CD4-positive, alpha-beta memory T cell (primary cell): ENCODE measurements at regions not wholly inside any gene's neighbourhood (a gene's known extent, or its start where the extent isn't known, plus 50 kb on each side); places are given as distances from the start of the nearest gene placed in this dataset.

Experiments
- CTCF ChIA-PET: fragments of 350-600 bp; sonication (Branson Sonifier 250); formaldehyde crosslinking; loops from one replicate; lab custom pipeline; 2021; ENCODE audit warnings: inconsistent platforms; ENCODE audit not compliant: partially characterized antibody; lab: Charles Lee
- POLR2A ChIA-PET: fragments of 350-600 bp; sonication (Branson Sonifier 250); formaldehyde crosslinking; loops from one replicate; lab custom pipeline; 2021; ENCODE audit not compliant: partially characterized antibody; lab: Charles Lee
- DNase-seq, 5 donors: peaks; one replicate each; pipeline versions ENCODE4 v3.0.0 to v3.0.0-alpha.2; 2020 to 2022; ENCODE audit warnings: mixed read lengths in 1 of 5
- H3K27ac ChIP-seq: one replicate; pipeline ENCODE4 v1.7.0; 2013; ENCODE audit warnings: low read depth, low read length
- H3K27me3 ChIP-seq: 2 replicates; pipeline ENCODE4 v1.7.0; 2013; ENCODE audit warnings: mild to moderate bottlenecking, low read length, moderate library complexity; ENCODE audit not compliant: insufficient read depth
- H3K36me3 ChIP-seq: 2 replicates; pipeline ENCODE4 v1.7.0; 2013; ENCODE audit warnings: mild to moderate bottlenecking, low read length, moderate library complexity; ENCODE audit not compliant: insufficient read depth
- H3K4me1 ChIP-seq: 2 replicates; pipeline ENCODE4 v1.7.0; 2013; ENCODE audit warnings: mild to moderate bottlenecking, low read length, moderate library complexity; ENCODE audit not compliant: insufficient read depth
- H3K4me3 ChIP-seq, 2 donors: one replicate each; pipeline ENCODE4 v1.7.0; 2013; ENCODE audit warnings: low read length in 2 of 2, mild to moderate bottlenecking in 1 of 2
- H3K9me3 ChIP-seq, 2 donors: one replicate each; pipeline ENCODE4 v1.7.0; 2013; ENCODE audit warnings: low read length in 2 of 2, control low read depth in 1 of 2; ENCODE audit not compliant: control insufficient read depth in 1 of 2
- H3K27ac Mint-ChIP-seq, 7 donors: one replicate each; pipeline ENCODE4 v1.8.0; 2020 to 2021; ENCODE audit warnings: mixed read lengths in 7 of 7, mild to moderate bottlenecking in 6 of 7, inconsistent platforms in 3 of 7, moderate library complexity in 3 of 7
- H3K27me3 Mint-ChIP-seq, 2 donors: one replicate each; pipeline ENCODE4 v1.8.0; 2020 to 2021; ENCODE audit warnings: mixed read lengths in 2 of 2
- H3K36me3 Mint-ChIP-seq, 2 donors: one replicate each; pipeline ENCODE4 v1.8.0; 2020 to 2021; ENCODE audit warnings: mixed read lengths in 2 of 2, inconsistent platforms in 1 of 2, mild to moderate bottlenecking in 1 of 2
- H3K4me1 Mint-ChIP-seq, 4 donors: one replicate each; pipeline ENCODE4 v1.8.0; 2020 to 2021; ENCODE audit warnings: mixed read lengths in 4 of 4, mild to moderate bottlenecking in 1 of 4
- H3K4me3 Mint-ChIP-seq, 8 donors: one replicate each; pipeline ENCODE4 v1.8.0; 2020 to 2021; ENCODE audit warnings: mixed read lengths in 8 of 8, mild to moderate bottlenecking in 7 of 8, moderate library complexity in 6 of 8, inconsistent platforms in 3 of 8
- H3K9me3 Mint-ChIP-seq, 8 donors: one replicate each; pipeline ENCODE4 v1.8.0; 2020 to 2021; ENCODE audit warnings: mixed read lengths in 8 of 8, mild to moderate bottlenecking in 5 of 8, inconsistent platforms in 3 of 8, moderate library complexity in 1 of 8
- intact Hi-C: fragments of 100-400 bp; cut with micrococcal nuclease; formaldehyde crosslinking; loops from one replicate; pipeline ENCODE4 v1.15.1; 2023

DNA sequence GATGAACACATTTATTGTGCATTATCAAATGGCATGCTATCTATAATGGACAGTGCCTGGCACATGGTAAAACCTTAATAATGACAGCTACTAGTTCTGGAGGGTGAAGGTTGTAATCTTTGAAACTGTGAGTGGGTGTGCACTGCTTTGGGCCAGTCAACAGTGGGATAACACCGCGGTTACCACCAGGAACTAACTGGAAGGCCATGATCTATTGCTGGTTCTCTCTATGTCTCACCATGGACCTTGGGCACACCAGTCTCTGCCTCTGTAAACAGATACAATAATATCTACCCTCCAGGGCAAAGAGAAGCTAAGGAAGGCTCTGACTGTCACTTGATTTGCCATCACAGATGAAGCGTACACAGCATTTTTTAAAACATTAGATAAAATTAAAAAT, 198.6 kb upstream of the ESRRG start:
- H3K27me3 Mint-ChIP-seq: no peaks in the 10 kb centered on the region
- DNase-seq: no peak
- Histone ChIP-seq H3K4me1 (no peaks in the 10 kb centered on the region), H3K4me3 (no peak overlapping the region), H3K27ac (no peak overlapping the region), H3K27me3 (no peaks in the 10 kb centered on the region), H3K9me3 (peaks cover 0 to 3% of the 10 kb centered on the region in 2 donors), H3K36me3 (no peaks in the 10 kb centered on the region)
- H3K4me1 Mint-ChIP-seq: no peaks in the 10 kb centered on the region
- H3K9me3 Mint-ChIP-seq: peaks cover 0 to 9% (median 5%) of the 10 kb centered on the region in 8 donors
- H3K4me3 Mint-ChIP-seq: no peak overlapping the region
- H3K36me3 Mint-ChIP-seq: no peaks in the 10 kb centered on the region
- H3K27ac Mint-ChIP-seq: no peak overlapping the region
- POLR2A ChIA-PET: no interaction called here
- intact Hi-C loops: no loop called here
- CTCF ChIA-PET: no interaction called here

DNA sequence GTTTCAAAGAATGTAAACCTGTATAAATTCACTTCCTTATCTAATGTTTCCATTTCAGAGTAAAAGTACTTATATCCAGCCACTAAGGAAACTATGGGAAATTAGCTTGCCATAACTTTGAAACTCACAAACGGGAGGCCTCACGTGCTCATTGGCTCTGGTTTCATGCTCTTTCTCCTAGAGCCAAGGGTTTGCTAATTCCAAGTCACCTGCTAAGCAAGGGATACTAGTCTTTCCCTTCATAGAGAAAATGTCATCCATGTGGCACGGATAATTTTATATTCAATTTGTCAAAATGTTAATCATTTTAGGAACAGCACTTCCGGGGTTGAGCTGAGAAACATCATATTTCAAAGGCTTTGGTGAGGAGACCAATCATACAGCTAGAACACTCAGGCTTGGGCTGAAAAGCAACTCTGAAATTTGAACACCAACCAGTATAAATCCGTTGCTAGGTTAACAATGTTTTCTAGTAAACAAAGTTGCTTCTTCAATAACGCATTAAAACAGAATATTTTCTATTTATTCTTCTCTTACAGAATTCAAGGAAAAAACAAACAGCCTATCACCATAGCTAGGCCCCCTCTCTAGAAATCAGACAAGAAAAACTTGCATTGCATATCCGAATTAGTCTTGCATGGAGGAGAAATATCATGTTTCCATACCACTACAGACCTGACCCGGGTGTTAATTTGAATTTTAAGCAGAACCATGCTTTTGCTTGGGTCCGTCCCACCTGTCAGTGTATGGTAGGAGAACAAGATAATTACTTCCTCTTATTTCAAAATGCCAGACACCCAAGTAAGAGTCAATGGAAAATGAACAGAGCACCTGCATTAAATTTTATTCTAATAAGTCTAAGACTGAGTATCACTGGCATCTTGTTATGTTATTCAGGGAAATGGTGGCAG, 196.1 kb upstream of the ESRRG start:
- DNase-seq: no peak
- H3K4me3 Mint-ChIP-seq: no peak overlapping the region
- H3K27me3 Mint-ChIP-seq: no peaks in the 10 kb centered on the region
- ChIA-PET POLR2A (no interaction called here), CTCF (no interaction called here)
- intact Hi-C loops: no loop called here
- Histone ChIP-seq H3K27ac (no peak overlapping the region), H3K4me1 (no peaks in the 10 kb centered on the region), H3K4me3 (no peak overlapping the region), H3K27me3 (no peaks in the 10 kb centered on the region), H3K9me3 (peaks cover 0 to 3% of the 10 kb centered on the region in 2 donors), H3K36me3 (no peaks in the 10 kb centered on the region)
- H3K27ac Mint-ChIP-seq: no peak overlapping the region
- no peaks in the 10 kb centered on the region for H3K36me3 Mint-ChIP-seq
- no peaks in the 10 kb centered on the region for H3K4me1 Mint-ChIP-seq
- peaks cover 3 to 26% (median 5%) of the 10 kb centered on the region in 8 donors for H3K9me3 Mint-ChIP-seq

DNA sequence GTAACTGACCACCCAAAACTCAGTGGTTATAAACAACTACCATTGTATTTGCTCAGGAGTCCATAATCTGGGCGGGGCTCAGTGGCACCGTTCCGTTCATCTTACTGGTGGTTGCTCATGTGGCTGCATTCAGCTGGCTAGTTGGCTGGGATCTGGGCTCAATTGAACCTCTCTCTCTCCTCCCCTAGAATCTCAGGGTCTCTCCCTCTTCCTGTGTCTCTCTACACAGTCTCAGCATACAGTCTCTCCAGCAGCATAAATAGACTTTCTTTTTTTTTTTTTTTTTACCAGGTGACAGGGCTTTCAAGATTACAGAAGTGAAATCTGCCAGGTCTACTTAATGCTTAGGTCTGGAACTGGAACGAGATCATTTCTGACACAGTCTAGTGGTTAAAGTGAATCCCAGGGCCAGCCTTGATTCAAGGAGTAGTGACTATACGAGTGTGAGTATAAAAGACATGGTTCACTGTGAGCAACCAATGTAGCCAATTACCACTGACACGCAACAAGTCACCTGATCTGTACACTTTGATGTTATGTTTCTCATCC, 193.7 kb upstream of the ESRRG start:
- no peak overlapping the region for H3K27ac Mint-ChIP-seq
- DNase-seq: no peak
- Histone ChIP-seq H3K9me3 (no peaks in the 10 kb centered on the region), H3K36me3 (no peaks in the 10 kb centered on the region), H3K4me1 (no peaks in the 10 kb centered on the region), H3K27me3 (no peaks in the 10 kb centered on the region), H3K27ac (no peak overlapping the region), H3K4me3 (no peak overlapping the region)
- ChIA-PET POLR2A (no interaction called here), CTCF (interaction anchor here (0.6 kb wide), 1 partner anchor 1380 kb away, joined by 3 read pairs; no protein-coding TSS in a partner anchor)
- no peaks in the 10 kb centered on the region for H3K36me3 Mint-ChIP-seq
- no peak overlapping the region for H3K4me3 Mint-ChIP-seq
- H3K27me3 Mint-ChIP-seq: no peaks in the 10 kb centered on the region
- intact Hi-C loops: no loop called here
- no peaks in the 10 kb centered on the region for H3K4me1 Mint-ChIP-seq
- H3K9me3 Mint-ChIP-seq: peaks cover 2 to 21% (median 4%) of the 10 kb centered on the region in 8 donors

DNA sequence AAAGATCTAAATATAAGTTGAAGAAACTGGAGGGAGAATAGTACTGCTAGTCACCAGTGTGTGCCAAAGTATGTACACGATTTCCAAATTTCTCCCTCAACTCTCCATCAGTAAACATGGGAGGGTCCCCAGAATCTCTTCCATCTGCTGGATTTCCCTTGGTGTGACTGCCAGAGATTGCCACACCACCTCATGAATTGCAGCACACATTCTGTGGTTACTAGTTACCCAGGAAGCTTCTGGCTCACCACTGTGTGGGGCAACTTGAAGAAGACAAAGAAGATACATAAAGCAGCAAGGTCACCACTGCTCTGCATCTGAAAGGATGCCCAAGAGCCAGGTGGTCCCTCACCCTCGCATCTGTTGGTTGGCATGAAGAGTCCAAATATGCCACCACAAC, 191.7 kb upstream of the ESRRG start:
- POLR2A ChIA-PET: no interaction called here
- Histone ChIP-seq H3K4me1 (no peaks in the 10 kb centered on the region), H3K27me3 (no peaks in the 10 kb centered on the region), H3K9me3 (no peaks in the 10 kb centered on the region), H3K4me3 (no peak overlapping the region), H3K27ac (no peak overlapping the region), H3K36me3 (no peaks in the 10 kb centered on the region)
- H3K27ac Mint-ChIP-seq: no peak overlapping the region
- H3K36me3 Mint-ChIP-seq: no peaks in the 10 kb centered on the region
- intact Hi-C loops: no loop called here
- peaks cover 3 to 27% (median 7%) of the 10 kb centered on the region in 8 donors for H3K9me3 Mint-ChIP-seq
- no peaks in the 10 kb centered on the region for H3K27me3 Mint-ChIP-seq
- CTCF ChIA-PET: no interaction called here
- no peak overlapping the region for H3K4me3 Mint-ChIP-seq
- H3K4me1 Mint-ChIP-seq: no peaks in the 10 kb centered on the region
- DNase-seq: no peak

DNA sequence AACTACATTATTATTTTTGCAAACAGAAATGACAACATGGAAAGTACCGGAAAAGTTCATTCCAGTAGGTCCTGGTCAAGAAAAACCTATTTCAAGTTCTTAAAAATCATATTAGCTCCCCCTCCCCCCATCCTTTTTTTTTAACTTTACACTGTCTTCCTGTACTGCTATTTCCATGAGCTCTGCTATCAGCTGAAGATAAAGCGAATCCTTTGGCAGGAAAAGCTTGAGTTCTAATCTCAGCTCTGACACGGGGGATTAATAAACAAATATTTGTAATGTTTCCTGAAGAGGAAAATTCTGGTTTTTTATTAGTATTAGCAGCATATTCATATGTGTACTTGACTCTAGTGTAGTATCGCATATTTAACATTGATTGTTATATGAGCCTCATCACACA, 190.7 kb upstream of the ESRRG start:
- DNase-seq: no peak
- H3K36me3 ChIP-seq: no peaks in the 10 kb centered on the region
- no peak overlapping the region for H3K4me3 Mint-ChIP-seq
- no peaks in the 10 kb centered on the region for H3K9me3 ChIP-seq
- no peak overlapping the region for H3K27ac Mint-ChIP-seq
- peaks cover 3 to 31% (median 5%) of the 10 kb centered on the region in 8 donors for H3K9me3 Mint-ChIP-seq
- H3K36me3 Mint-ChIP-seq: no peaks in the 10 kb centered on the region
- no peak overlapping the region for H3K4me3 ChIP-seq
- H3K27ac ChIP-seq: no peak overlapping the region
- no peaks in the 10 kb centered on the region for H3K4me1 Mint-ChIP-seq
- no peaks in the 10 kb centered on the region for H3K4me1 ChIP-seq
- intact Hi-C loops: no loop called here
- POLR2A ChIA-PET: no interaction called here
- CTCF ChIA-PET: no interaction called here
- no peaks in the 10 kb centered on the region for H3K27me3 ChIP-seq
- H3K27me3 Mint-ChIP-seq: no peaks in the 10 kb centered on the region

DNA sequence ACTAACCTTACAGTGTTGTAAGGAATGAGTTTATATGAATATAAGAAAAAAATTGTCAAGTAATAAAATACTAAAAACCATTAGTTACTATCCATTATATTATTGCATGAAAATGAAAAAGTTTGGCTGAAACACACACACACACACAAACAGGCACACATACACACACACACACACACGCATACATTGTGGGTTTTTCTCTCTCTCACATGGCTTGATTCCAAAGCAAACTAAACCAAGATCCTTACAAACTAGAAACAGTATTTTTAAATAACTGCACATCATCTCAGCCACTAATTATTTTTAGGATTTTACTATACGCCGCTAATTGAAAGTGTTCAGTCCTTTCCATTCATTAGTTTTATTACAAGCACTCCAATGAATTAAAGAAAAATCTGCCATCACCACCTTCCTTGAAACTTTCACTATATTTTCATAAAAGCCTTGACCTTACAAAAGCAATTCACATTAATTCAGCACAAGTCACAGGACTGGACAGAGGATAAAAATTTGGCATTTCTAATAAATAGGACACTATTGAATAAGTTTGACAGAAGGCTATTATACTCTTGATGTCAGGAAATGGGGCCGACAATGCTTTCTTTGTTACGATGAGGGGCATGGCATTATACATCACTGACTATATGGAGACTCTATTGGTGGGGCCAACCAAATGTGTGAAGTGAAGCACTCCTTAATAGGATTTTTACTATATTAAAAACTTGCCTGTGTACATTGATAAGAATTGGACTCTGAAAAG, 187.0 kb upstream of the ESRRG start:
- no peak for DNase-seq
- no peak overlapping the region for H3K27ac Mint-ChIP-seq
- ChIA-PET CTCF (no interaction called here), POLR2A (no interaction called here)
- H3K36me3 Mint-ChIP-seq: no peaks in the 10 kb centered on the region
- H3K9me3 Mint-ChIP-seq: peaks cover 0 to 18% (median 4%) of the 10 kb centered on the region in 8 donors
- intact Hi-C loops: no loop called here
- H3K4me3 Mint-ChIP-seq: no peak overlapping the region
- no peak overlapping the region for H3K27ac ChIP-seq
- no peaks in the 10 kb centered on the region for H3K4me1 Mint-ChIP-seq
- no peaks in the 10 kb centered on the region for H3K27me3 Mint-ChIP-seq
- H3K27me3 ChIP-seq: no peaks in the 10 kb centered on the region
- H3K36me3 ChIP-seq: no peaks in the 10 kb centered on the region
- H3K9me3 ChIP-seq: no peaks in the 10 kb centered on the region
- no peak overlapping the region for H3K4me3 ChIP-seq
- no peaks in the 10 kb centered on the region for H3K4me1 ChIP-seq

DNA sequence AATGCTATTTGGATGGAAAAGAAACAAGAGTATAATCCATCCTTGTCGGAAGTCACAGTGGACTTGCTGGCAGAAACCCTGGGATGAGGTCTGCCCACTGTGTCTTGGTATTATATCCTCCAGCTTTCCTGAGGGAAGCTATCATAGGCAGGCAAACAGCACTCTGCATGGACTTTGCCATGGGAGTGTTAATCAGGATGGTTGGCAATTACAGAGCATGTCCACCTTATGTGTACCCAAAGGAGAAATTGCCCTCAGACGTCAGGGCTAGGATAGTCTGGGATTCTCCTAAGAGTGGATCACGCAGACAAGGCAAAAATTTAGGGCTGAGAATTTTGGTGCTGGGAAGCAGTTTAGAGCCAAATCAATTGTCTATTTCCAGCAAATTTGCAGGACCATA, 184.9 kb upstream of the ESRRG start:
- Mint-ChIP-seq H3K36me3 (no peaks in the 10 kb centered on the region), H3K4me1 (no peaks in the 10 kb centered on the region), H3K4me3 (no peak overlapping the region), H3K27ac (no peak overlapping the region), H3K27me3 (no peaks in the 10 kb centered on the region), H3K9me3 (peaks cover 0 to 13% (median 6%) of the 10 kb centered on the region in 8 donors)
- DNase-seq: no peak
- no peaks in the 10 kb centered on the region for H3K36me3 ChIP-seq
- no peak overlapping the region for H3K4me3 ChIP-seq
- intact Hi-C loops: no loop called here
- no peaks in the 10 kb centered on the region for H3K4me1 ChIP-seq
- ChIA-PET POLR2A (no interaction called here), CTCF (no interaction called here)
- H3K9me3 ChIP-seq: no peaks in the 10 kb centered on the region
- no peaks in the 10 kb centered on the region for H3K27me3 ChIP-seq
- H3K27ac ChIP-seq: no peak overlapping the region
